Right lung (tissue), 2 donors: ENCODE measurements at regions not wholly inside any gene's neighbourhood (a gene's known extent, or its start where the extent isn't known, plus 50 kb on each side); places are given as distances from the start of the nearest gene placed in this dataset.

Source experiments
- DNase-seq, 2 donors: peaks; one replicate each; pipeline ENCODE4 v3.0.0-alpha.2; 2013

DNA sequence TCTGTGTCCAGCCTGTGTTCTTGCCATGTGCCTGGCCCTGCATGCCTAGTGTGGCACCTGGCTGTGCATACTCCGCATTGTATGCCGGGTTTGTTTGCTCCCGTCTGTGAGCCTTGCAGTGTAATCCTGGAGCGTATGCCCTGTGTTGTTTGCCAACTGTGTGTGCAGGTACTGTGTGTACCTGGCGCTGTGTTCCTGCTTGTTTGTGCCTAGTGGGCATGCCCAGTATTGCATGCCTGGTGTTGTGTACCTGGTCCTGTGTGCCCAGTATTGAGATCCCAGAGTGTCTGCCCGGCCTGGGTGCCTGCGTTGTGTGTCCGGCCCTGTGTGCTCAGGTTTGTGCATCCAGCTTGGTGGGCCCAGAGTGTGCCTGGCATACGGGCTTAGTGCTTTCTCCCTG lies 54.5 kb upstream of the CHRNA7 start:
- DNase-seq, result no peak

DNA sequence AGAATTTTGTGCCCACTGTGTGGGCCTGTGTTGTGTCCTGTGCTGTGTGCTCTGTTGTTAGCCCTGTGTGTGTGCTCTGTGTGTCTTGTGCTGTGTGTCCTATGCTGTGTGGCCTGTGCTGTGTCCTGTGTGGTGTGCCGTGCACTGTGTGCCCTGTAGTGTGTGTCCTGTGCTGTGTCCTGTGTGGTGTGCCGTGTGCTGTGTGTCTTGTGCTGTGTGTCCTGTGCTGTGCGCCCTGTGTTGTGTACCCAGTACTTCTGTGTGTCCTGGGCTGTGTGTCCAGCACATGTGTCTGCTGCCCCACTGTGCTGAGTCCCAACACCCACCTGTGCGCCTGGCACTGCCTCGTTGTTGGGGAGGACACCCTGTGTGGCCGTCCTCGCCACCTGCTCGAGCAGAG lies 53.2 kb upstream of the CHRNA7 start:
- DNase-seq, result no peak

DNA sequence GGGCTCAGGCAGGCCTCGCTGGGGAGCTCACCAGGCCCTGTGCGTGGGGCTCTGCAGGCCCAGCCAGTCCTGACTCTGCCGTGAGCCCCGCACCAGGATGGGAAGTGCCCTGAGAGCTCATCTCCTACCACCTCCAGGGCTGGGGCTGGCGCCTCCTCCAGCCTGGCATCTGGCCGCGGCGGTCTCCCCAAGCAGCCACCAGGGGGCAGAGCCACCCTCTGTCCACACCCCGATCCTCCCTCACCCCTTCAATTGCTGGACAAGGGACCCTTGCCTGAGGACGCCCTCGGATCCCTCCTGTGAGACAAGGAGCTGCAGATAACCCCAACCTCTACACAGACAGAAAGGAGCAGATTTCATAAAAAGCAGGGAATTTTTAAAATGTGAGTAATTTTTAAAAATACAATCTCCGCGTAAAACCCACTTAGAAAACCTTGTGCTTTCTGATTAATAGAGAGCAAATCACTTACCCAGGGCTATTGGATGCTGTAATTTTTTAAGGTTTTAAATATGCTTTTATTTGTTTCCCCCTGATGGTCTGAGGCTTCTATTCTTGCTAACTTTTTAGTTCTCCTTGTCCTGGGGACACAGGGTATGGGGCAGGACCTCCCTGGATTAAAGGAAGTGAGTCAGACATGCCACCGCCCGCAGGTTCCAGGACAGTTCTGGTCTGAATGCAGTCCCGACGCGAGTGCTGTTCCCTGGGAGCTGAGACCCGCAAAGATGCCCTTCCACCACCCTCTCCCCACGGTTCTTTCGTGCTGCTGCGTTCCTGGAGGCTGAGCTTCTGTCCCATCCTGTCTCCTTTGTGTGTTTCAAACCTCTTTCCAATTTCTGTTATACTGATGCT lies 52.3 kb upstream of the CHRNA7 start:
- DNase-seq, result peak; percentile 25 to 32
